Neutrophil (primary cell): ENCODE measurements at regions not wholly inside any gene's neighbourhood (a gene's known extent, or its start where the extent isn't known, plus 50 kb on each side); places are given as distances from the start of the nearest gene placed in this dataset.

Source experiments
- H3K27ac ChIP-seq: fragments of 200-600 bp; sonication (generic); 2 replicates; pipeline ENCODE4 v1.5.1; 2016; ENCODE audit warnings: mild to moderate bottlenecking, moderate library complexity
- H3K27me3 ChIP-seq: fragments of 200-600 bp; sonication (generic); 2 replicates; pipeline ENCODE4 v1.6.0; 2016; ENCODE audit warnings: mild to moderate bottlenecking
- H3K36me3 ChIP-seq: fragments of 200-600 bp; sonication (generic); 2 replicates; pipeline ENCODE4 v1.5.1; 2017
- H3K4me1 ChIP-seq, 2 experiments: fragments of 200-600 bp in 1 of 2; sonication (generic) in 1 of 2; 1 replicate in 1 of 2; 2 replicates in 1 of 2; pipeline versions ENCODE4 v1.5.1 to v1.6.1; 2013 to 2016; ENCODE audit warnings: low read depth in 1 of 2, low read length in 1 of 2, mild to moderate bottlenecking in 1 of 2, moderate library complexity in 1 of 2; ENCODE audit not compliant: control insufficient read depth in 1 of 2, insufficient read depth in 1 of 2
- H3K4me3 ChIP-seq, 2 experiments: fragments of 200-600 bp in 1 of 2; sonication (generic) in 1 of 2; 1 replicate in 1 of 2; 2 replicates in 1 of 2; pipeline ENCODE4 v1.5.1; 2013 to 2016; ENCODE audit warnings: low read depth in 1 of 2, low read length in 1 of 2, mild to moderate bottlenecking in 1 of 2, moderate library complexity in 1 of 2
- H3K9me3 ChIP-seq: fragments of 200-600 bp; sonication (generic); 2 replicates; pipeline ENCODE4 v1.5.1; 2016
- CTCF ChIP-seq: fragments of 200-600 bp; sonication (generic); IDR thresholded peaks from 2 replicates; pipeline ENCODE4 v1.5.1; 2016; ENCODE audit warnings: antibody characterized with exemption

GRCh38 chr13:57003682-57004081, 137.0 kb upstream of the PRR20A start:
- no peaks in the 10 kb centered on the region for H3K9me3 ChIP-seq
- no peaks in the 10 kb centered on the region for H3K4me1 ChIP-seq
- no peaks in the 10 kb centered on the region for H3K36me3 ChIP-seq
- no peak overlapping the region for H3K27ac ChIP-seq
- no peaks in the 10 kb centered on the region for H3K27me3 ChIP-seq
- TF ChIP-seq CTCF: no peak
- no peak overlapping the region for H3K4me3 ChIP-seq

GRCh38 chr13:57017357-57017756, 123.4 kb upstream of the PRR20A start:
- H3K4me3 ChIP-seq: no peak overlapping the region
- no peaks in the 10 kb centered on the region for H3K4me1 ChIP-seq
- H3K27me3 ChIP-seq: no peaks in the 10 kb centered on the region
- no peak for TF ChIP-seq CTCF
- H3K36me3 ChIP-seq: no peaks in the 10 kb centered on the region
- H3K27ac ChIP-seq: no peak overlapping the region
- H3K9me3 ChIP-seq: peaks cover 4% of the 10 kb centered on the region

- peaks cover 4% of the 10 kb centered on the region for H3K9me3 ChIP-seq
- no peaks in the 10 kb centered on the region for H3K36me3 ChIP-seq
- no peaks in the 10 kb centered on the region for H3K4me1 ChIP-seq
- no peak overlapping the region for H3K4me3 ChIP-seq
- no peak overlapping the region for H3K27ac ChIP-seq
- no peaks in the 10 kb centered on the region for H3K27me3 ChIP-seq
- no peak for TF ChIP-seq CTCF
Observed at GRCh38 chr13:57018915-57019314, 121.8 kb upstream of the PRR20A start.

- Histone ChIP-seq H3K9me3 (no peaks in the 10 kb centered on the region), H3K4me3 (no peak overlapping the region), H3K27ac (no peak overlapping the region), H3K4me1 (no peaks in the 10 kb centered on the region), H3K27me3 (no peaks in the 10 kb centered on the region), H3K36me3 (no peaks in the 10 kb centered on the region)
- no peak for TF ChIP-seq CTCF
Observed at GRCh38 chr13:57030671-57031070, 110.0 kb upstream of the PRR20A start.

- Histone ChIP-seq H3K27me3 (no peaks in the 10 kb centered on the region), H3K27ac (no peak overlapping the region), H3K4me1 (no peaks in the 10 kb centered on the region), H3K9me3 (no peaks in the 10 kb centered on the region), H3K36me3 (no peaks in the 10 kb centered on the region), H3K4me3 (no peak overlapping the region)
- no peak for TF ChIP-seq CTCF
Observed at GRCh38 chr13:57036290-57036689, 104.4 kb upstream of the PRR20A start.

GRCh38 chr13:57044910-57045309, 95.8 kb upstream of the PRR20A start:
- no peaks in the 10 kb centered on the region for H3K27me3 ChIP-seq
- no peaks in the 10 kb centered on the region for H3K4me1 ChIP-seq
- no peak overlapping the region for H3K4me3 ChIP-seq
- no peak for TF ChIP-seq CTCF
- H3K9me3 ChIP-seq: no peaks in the 10 kb centered on the region
- no peak overlapping the region for H3K27ac ChIP-seq
- no peaks in the 10 kb centered on the region for H3K36me3 ChIP-seq
